SK-N-SH (cell line): ENCODE measurements at regions not wholly inside any gene's neighbourhood (a gene's known extent, or its start where the extent isn't known, plus 50 kb on each side); places are given as distances from the start of the nearest gene placed in this dataset.

Source experiments
- CTCF ChIA-PET: fragments of 300-600, 350-600 bp; formaldehyde crosslinking; extraction: SDS; loops from one replicate; lab custom pipeline; 2021; lab: Yijun Ruan, JAX
- POLR2A ChIA-PET: fragments of 350-600 bp; sonication (Branson Sonifier 250); formaldehyde crosslinking; extraction: SDS; loops from one replicate; lab custom pipeline; 2020; ENCODE audit warnings: antibody characterized with exemption, inconsistent platforms; lab: Yijun Ruan, JAX
- DNase-seq: peaks from one replicate; pipeline ENCODE4 v3.0.0; 2012
- H2AFZ ChIP-seq: fragments of 200-600 bp; sonication (generic); 2 replicates; pipeline ENCODE4 v1.8.1; 2016; ENCODE audit warnings: antibody characterized with exemption, mild to moderate bottlenecking, low read depth
- H3F3A ChIP-seq: fragments of 200-600 bp; sonication (generic); replicated peaks from 2 replicates; pipeline ENCODE3; 2016; ENCODE audit warnings: antibody characterized with exemption, mild to moderate bottlenecking; ENCODE audit not compliant: insufficient read depth
- H3K27ac ChIP-seq, 2 experiments: fragments of 200-500 bp in 1 of 2; fragments of 200-600 bp in 1 of 2; sonication (Bioruptor generic) in 1 of 2; sonication (generic), shearing (Covaris generic) in 1 of 2; 2 replicates each; pipeline versions ENCODE4 v1.5.1 to v1.6.1; 2014 to 2016; ENCODE audit warnings: low read depth in 2 of 2, inconsistent platforms in 1 of 2, low read length in 1 of 2, mild to moderate bottlenecking in 1 of 2, mixed read lengths in 1 of 2
- H3K27me3 ChIP-seq: fragments of 200-600 bp; sonication (generic), shearing (Covaris generic); 2 replicates; pipeline ENCODE4 v1.6.1; 2016; ENCODE audit warnings: mixed run types; ENCODE audit not compliant: insufficient read depth
- H3K36me3 ChIP-seq, 2 experiments: fragments of 200-500 bp in 1 of 2; fragments of 200-600 bp in 1 of 2; sonication (Bioruptor generic) in 1 of 2; sonication (generic) in 1 of 2; replicated peaks in 1 of 2; 2 replicates each; pipeline versions ENCODE3 to v1.5.1; 2014 to 2016; ENCODE audit warnings: low read length in 1 of 2, mild to moderate bottlenecking in 1 of 2; ENCODE audit not compliant: insufficient read depth in 2 of 2, control insufficient read depth in 1 of 2
- H3K4me1 ChIP-seq, 2 experiments: fragments of 200-500 bp in 1 of 2; fragments of 200-600 bp in 1 of 2; sonication (Bioruptor generic) in 1 of 2; sonication (generic), shearing (Covaris generic) in 1 of 2; 2 replicates each; pipeline versions ENCODE4 v1.5.1 to v1.6.1; 2014 to 2016; ENCODE audit warnings: low read depth in 1 of 2, low read length in 1 of 2, mixed run types in 1 of 2; ENCODE audit not compliant: insufficient read depth in 2 of 2, control insufficient read depth in 1 of 2
- H3K4me2 ChIP-seq: fragments of 200-600 bp; sonication (generic), shearing (Covaris generic); 2 replicates; pipeline ENCODE4 v1.6.1; 2017; ENCODE audit warnings: mixed run types
- H3K4me3 ChIP-seq, 2 experiments: fragments of 200-500 bp in 1 of 2; fragments of 200-600 bp in 1 of 2; sonication (Bioruptor generic) in 1 of 2; sonication (generic), shearing (Covaris generic) in 1 of 2; 2 replicates each; pipeline versions ENCODE4 v1.5.1 to v1.8.1; 2014 to 2016; ENCODE audit warnings: low read depth in 2 of 2, inconsistent platforms in 1 of 2, low read length in 1 of 2, mild to moderate bottlenecking in 1 of 2, mixed read lengths in 1 of 2, moderate library complexity in 1 of 2
- H3K79me2 ChIP-seq: fragments of 200-600 bp; sonication (generic); 2 replicates; pipeline ENCODE4 v1.8.1; 2017; ENCODE audit warnings: mild to moderate bottlenecking; ENCODE audit not compliant: insufficient read depth
- H3K9ac ChIP-seq: fragments of 200-600 bp; sonication (generic); 2 replicates; pipeline ENCODE4 v1.6.1; 2017; ENCODE audit warnings: mixed run types
- H3K9me2 ChIP-seq: fragments of 200-600 bp; sonication (generic); 2 replicates; pipeline ENCODE4 v1.6.1; 2017; ENCODE audit warnings: mixed run types
- H3K9me3 ChIP-seq: fragments of 200-600 bp; sonication (generic); 2 replicates; pipeline ENCODE4 v1.6.1; 2017; ENCODE audit warnings: mixed run types, mild to moderate bottlenecking, moderate library complexity
- H4K20me1 ChIP-seq: fragments of 200-600 bp; sonication (generic); 2 replicates; pipeline ENCODE4 v1.6.1; 2017; ENCODE audit warnings: mild to moderate bottlenecking, mixed run types; ENCODE audit not compliant: insufficient read depth
- CHD2 ChIP-seq: fragments of 150-350 bp; IDR thresholded peaks from 2 replicates; pipeline ENCODE4 v1.6.1; 2018; ENCODE audit warnings: low read length; ENCODE audit not compliant: partially characterized antibody
- CTCF ChIP-seq: fragments of 200-600 bp; sonication (generic); IDR thresholded peaks from 2 replicates; pipeline ENCODE4 v1.6.1; 2017; ENCODE audit warnings: antibody characterized with exemption, mild to moderate bottlenecking, moderate library complexity
- FOSL2 ChIP-seq: IDR thresholded peaks from 2 replicates; pipeline ENCODE4 v1.4.0; 2012; ENCODE audit warnings: low read depth, mild to moderate bottlenecking, moderate library complexity, borderline replicate concordance
- FOXJ3 ChIP-seq: sonication (generic); formaldehyde crosslinking; IDR thresholded peaks from 2 replicates; pipeline ENCODE4 v1.5.1; 2020; ENCODE audit warnings: mild to moderate bottlenecking, missing genetic modification reagents
- IRF3 ChIP-seq: fragments of 150-350 bp; IDR thresholded peaks from 2 replicates; pipeline ENCODE4 v1.6.1; 2016; ENCODE audit warnings: mild to moderate bottlenecking, low read depth, low read length
- MAX ChIP-seq: IDR thresholded peaks from 2 replicates; pipeline ENCODE4 v1.4.0; 2012; ENCODE audit warnings: low read depth
- POLR2AphosphoS5 ChIP-seq: IDR thresholded peaks from 2 replicates; pipeline ENCODE4 v1.6.1; 2012; ENCODE audit warnings: low read depth, low read length
- RAD21 ChIP-seq: IDR thresholded peaks from 2 replicates; pipeline ENCODE4 v1.6.1; 2012; ENCODE audit warnings: mild to moderate bottlenecking, low read length
- RXRA ChIP-seq: IDR thresholded peaks from 2 replicates; pipeline ENCODE4 v1.4.0; 2012; ENCODE audit warnings: low read depth, mild to moderate bottlenecking, borderline replicate concordance
- SMC3 ChIP-seq: IDR thresholded peaks from 2 replicates; pipeline ENCODE4 v1.6.1; 2012; ENCODE audit warnings: low read depth, low read length, improper control_type of control experiment
- TEAD4 ChIP-seq: IDR thresholded peaks from 2 replicates; pipeline ENCODE4 v1.4.0; 2012; ENCODE audit warnings: mild to moderate bottlenecking, borderline replicate concordance; ENCODE audit not compliant: insufficient read depth
- ZBTB33 ChIP-seq: IDR thresholded peaks from 2 replicates; pipeline ENCODE4 v1.4.0; 2012; ENCODE audit warnings: low read depth, borderline replicate concordance
- WGBS: methylation state at CpG from one replicate; pipeline ENCODE4 v1.1.6; 2017; ENCODE audit warnings: low lambda C conversion rate; 5-methylcytosine and 5-hydroxymethylcytosine counted together

DNA sequence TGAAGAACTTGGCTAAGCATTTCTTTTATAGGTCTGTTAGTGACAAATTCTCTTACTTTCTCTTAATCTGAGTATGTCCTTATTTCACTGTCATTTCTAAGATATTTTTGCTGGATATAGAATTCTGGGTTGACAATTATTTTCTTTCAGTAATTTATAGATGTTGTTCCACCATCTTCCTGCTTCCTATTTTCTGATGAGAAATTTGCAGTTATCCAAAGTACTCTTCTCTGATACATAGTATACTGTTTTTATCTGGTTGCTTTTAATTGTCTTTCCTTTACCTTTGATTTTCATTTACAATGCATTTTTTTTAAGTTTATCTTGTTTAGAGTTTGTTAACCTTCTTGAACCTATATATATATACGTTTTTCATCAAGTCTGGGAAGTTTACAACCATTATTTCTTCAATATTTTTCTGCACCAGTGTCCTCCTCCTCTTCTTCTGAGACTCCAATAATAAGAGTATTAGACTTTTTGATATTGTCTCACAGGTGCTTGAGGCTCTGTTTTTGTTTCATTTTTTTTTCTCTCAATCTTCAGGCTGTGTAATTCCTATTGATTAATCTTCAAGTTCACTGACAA lies 101.6 kb upstream of the INSIG1 start (continued):
- no peak for TF ChIP-seq IRF3
- no peak for TF ChIP-seq ZBTB33
- TF ChIP-seq SMC3 = no peak
- no peak for TF ChIP-seq FOSL2
- no peak for TF ChIP-seq TEAD4
- no peak for TF ChIP-seq POLR2AphosphoS5
- TF ChIP-seq MAX = no peak

GRCh38 chr7:155198196-155198892 lies 99.3 kb upstream of the INSIG1 start:
- H3K36me3 ChIP-seq = no peaks in the 10 kb centered on the region
- H3K4me1 ChIP-seq = no peaks in the 10 kb centered on the region
- CTCF ChIA-PET = interaction anchor here (1.2 to 3.9 kb wide), 2 partner anchors 8 to 147 kb away, joined by 3 to 28 read pairs; no protein-coding TSS in a partner anchor
- no peak overlapping the region for H2AFZ ChIP-seq
- TF ChIP-seq RAD21 = no peak
- no peak for TF ChIP-seq MAX
- TF ChIP-seq TEAD4 = no peak
- no peak for TF ChIP-seq SMC3
- no peak for TF ChIP-seq RXRA
- TF ChIP-seq CHD2 = no peak
- no peak for TF ChIP-seq CTCF
- TF ChIP-seq FOXJ3 (CRISPR knock-in tag) = no peak
- H3K4me2 ChIP-seq = no peak overlapping the region
- 0 out of 2 replicates have a peak, but pooled peaks cover 2% of the 10 kb centered on the region for H3K27me3 ChIP-seq
- WGBS = 67% methylated on average over 19 of the region's 22 CpGs
- peaks cover 8% of the 10 kb centered on the region; the same call in 1 of the 2 replicates for H3K9me3 ChIP-seq
- no peaks in the 10 kb centered on the region for H3K9me2 ChIP-seq
- H3K9ac ChIP-seq = no peak overlapping the region
- no peaks in the 10 kb centered on the region for H3F3A ChIP-seq
- POLR2A ChIA-PET = no interaction called here
- no peak overlapping the region for H3K4me3 ChIP-seq
- no peaks in the 10 kb centered on the region for H3K79me2 ChIP-seq
- no peak overlapping the region for H3K27ac ChIP-seq
- H4K20me1 ChIP-seq = no peaks in the 10 kb centered on the region
- no peak for DNase-seq
